ENCODE measurements at regions not wholly inside any gene's neighbourhood (a gene's known extent, or its start where the extent isn't known, plus 50 kb on each side); places are given as distances from the start of the nearest gene placed in this dataset.

DNA sequence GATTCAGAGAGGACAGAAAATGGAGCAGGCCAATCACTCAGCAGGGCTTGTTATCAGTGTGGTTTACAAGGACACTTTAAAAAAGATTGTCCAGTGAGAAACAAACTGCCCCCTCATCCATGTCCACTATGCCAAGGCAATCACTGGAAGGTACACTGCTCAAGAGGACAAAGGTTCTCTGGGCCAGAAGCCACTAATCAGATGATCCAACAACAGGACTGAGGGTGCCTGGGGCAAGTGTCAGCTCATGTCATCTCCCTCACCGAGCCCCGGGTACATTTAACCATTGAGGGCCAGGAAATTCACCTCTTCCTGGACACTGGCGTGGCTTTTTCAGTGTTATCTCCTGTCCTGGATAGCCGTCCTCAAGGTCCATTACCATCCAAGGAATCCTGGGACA is 513.7 kb upstream of the EPHA6 start:
- TF ChIP-seq, protein P1, sequence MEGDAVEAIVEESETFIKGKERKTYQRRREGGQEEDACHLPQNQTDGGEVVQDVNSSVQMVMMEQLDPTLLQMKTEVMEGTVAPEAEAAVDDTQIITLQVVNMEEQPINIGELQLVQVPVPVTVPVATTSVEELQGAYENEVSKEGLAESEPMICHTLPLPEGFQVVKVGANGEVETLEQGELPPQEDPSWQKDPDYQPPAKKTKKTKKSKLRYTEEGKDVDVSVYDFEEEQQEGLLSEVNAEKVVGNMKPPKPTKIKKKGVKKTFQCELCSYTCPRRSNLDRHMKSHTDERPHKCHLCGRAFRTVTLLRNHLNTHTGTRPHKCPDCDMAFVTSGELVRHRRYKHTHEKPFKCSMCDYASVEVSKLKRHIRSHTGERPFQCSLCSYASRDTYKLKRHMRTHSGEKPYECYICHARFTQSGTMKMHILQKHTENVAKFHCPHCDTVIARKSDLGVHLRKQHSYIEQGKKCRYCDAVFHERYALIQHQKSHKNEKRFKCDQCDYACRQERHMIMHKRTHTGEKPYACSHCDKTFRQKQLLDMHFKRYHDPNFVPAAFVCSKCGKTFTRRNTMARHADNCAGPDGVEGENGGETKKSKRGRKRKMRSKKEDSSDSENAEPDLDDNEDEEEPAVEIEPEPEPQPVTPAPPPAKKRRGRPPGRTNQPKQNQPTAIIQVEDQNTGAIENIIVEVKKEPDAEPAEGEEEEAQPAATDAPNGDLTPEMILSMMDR (IDR thresholded peaks at IDR 0.05) = no peak
- TF ChIP-seq POLR2A (IDR thresholded peaks at IDR 0.05) = no peak
- no peak for TF ChIP-seq POLR2AphosphoS5 (IDR thresholded peaks at IDR 0.05)

All from transverse colon (tissue), 4 donors.